Stimulated activated CD8-positive, alpha-beta memory T cell treated with anti-CD3 and anti-CD28 coated beads, Interleukin-4, amount 100 ng/mL, for 4 hours (primary cell): ENCODE measurements at regions not wholly inside any gene's neighbourhood (a gene's known extent, or its start where the extent isn't known, plus 50 kb on each side); places are given as distances from the start of the nearest gene placed in this dataset.
"Not testable (repeated sequence)": the region's sequence is repeated elsewhere in the genome, so short reads cannot be mapped to it uniquely, and the experiment has no call there.

Source experiments
- DNase-seq, 2 donors: peaks; one replicate each; pipeline ENCODE4 v3.0.0-alpha.2; 2020; ENCODE audit warnings: low read depth in 2 of 2, low spot score in 1 of 2

DNA sequence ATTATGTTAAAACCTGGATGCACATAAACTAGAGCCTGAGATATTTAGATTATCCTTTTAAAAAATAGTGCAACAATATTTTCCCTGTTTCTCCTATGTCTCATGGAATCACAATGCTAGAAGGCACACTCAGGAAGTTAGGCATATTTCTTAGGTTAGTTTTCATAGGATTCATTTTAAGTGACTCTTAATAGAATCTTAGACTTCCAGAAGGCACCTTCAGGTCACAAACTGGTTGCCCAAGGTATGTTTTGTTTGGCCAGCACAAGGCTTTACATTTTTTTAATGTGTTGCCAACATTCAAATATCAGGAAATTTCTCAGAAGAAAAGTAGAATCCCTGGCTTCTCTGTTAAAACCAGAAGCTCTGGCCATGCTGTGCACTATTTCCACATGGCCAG lies 129.3 kb downstream of the LNPK start:
- no peak for DNase-seq

DNA sequence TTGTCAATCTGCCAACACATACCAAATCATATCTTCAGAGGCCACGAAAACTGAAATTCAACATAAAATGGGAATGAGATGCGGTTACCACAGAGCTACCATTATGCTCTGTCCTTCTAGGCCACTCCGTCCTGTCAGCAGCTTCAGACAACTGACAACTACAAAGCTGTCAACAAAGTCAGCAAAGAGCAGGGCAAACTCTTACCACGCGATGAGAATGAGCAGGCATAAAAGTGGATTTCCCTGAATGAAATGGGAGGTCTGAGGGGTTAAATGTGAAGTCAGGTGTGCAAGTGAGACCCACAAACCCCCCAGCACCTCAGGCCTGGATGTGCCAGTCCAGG lies 130.1 kb downstream of the LNPK start:
- DNase-seq: no peak

- DNase-seq: no peak
These were observed 130.6 kb downstream of the LNPK start for GRCh38 chr2:175871331-175872004.

DNA sequence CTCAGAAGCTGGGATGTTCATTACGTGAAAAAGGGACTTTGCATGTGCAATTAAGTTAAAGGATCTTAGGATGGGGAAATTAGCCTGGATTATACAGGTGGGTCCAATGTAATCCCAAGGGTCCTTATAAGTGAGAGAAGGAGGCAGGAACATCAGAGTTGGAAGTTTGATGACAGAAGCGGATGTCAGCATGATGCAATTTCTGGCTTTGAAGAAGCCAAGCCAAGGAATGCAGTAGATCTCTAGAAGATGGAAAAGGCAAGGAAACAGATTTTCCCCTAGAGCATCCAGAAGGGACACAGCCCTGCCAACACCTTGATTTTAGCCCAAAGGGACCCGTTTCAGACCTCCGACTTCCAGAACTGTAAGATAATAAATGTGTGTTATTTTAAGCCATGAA lies 136.4 kb downstream of the LNPK start:
- no peak for DNase-seq

DNA sequence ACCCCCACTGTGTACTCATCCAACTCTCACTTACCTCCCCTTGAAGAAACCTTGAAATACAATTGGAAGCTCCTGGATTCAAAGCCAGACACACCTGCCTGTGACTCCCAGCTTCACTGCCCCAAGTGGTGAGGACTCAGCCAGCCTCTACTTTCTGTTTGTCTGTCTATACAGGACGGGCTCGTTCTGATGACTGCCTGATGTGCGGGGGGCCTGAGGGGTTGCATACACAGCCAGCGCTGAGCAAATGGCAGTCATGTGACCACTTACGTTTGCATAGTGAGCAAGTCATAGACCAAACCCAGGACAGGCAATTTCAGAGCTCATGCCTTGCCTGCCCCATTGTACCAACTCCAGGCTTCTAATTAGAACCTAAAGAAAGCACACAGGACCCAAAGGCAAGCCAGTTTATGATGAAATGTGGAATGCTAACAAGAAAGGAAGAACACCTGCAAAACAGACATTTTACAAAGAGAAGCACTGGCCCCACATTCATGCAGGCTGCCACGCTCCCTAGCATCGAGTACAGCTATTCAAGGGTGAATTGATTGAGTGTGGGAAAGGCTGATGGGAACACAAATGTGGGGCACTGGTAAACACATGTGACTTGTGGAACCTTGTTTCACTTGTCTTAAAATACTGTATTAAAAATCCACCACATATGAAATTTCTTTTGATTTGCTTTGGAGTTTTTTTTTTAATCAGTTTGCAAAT lies 137.8 kb downstream of the LNPK start:
- no peak for DNase-seq

GRCh38 chr2:175861958-175862357 lies 140.1 kb downstream of the LNPK start:
- DNase-seq: no peak

DNA sequence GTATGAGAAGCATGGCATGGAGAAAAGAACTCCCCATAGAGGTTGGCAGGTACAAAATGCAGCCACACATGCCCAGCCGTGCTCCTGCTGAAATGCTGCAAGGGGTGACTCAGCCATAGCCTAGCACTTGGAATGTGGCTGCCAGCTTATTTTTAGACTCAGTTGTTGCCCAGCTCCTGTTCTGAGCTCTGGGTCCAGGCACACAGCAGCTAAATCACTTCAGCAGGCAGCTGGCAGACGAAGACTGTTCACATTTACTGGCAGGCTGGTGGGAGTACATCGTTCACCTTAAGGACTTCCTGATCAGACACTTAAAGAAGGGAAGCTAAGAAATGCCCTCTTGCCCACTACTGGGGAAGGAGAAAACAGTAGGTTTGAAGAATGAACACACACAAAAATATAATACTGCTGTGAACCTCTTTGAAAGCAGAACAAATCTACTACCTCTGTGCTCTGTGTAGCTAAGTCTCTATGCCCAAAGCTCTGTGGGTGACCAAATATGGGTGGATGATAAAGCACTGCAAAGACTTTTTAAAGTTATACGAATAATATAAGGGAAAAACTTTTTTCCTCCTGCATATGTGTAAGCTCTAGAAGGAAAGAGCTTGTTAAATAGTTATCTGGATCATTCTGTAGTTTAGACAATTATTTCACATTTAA lies 146.1 kb downstream of the LNPK start:
- no peak for DNase-seq

DNA sequence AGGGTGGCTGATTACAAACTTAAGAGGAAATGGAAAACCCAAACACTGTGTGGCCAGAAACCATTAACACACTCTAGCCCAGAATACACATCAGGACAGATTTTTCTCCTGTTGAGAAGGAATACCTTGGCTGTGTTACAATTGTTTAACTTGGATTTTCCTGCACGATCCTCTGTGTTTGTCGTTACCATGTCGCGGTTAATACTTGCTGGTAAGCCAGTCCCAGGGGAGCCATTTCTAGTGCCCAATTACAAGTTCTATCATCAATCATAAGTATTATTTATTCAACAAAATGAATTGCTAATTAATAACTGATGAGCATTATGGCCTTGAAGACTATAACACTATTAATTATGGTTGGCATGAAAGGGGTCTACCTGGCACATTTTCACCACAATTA lies 146.8 kb downstream of the LNPK start:
- no peak for DNase-seq

- DNase-seq: no peak
These were observed 147.4 kb downstream of the LNPK start for GRCh38 chr2:175854665-175855064.

GRCh38 chr2:175854129-175854528 lies 147.9 kb downstream of the LNPK start:
- DNase-seq: no peak

- DNase-seq: no peak
These were observed 148.5 kb downstream of the LNPK start for GRCh38 chr2:175853616-175853890.

DNA sequence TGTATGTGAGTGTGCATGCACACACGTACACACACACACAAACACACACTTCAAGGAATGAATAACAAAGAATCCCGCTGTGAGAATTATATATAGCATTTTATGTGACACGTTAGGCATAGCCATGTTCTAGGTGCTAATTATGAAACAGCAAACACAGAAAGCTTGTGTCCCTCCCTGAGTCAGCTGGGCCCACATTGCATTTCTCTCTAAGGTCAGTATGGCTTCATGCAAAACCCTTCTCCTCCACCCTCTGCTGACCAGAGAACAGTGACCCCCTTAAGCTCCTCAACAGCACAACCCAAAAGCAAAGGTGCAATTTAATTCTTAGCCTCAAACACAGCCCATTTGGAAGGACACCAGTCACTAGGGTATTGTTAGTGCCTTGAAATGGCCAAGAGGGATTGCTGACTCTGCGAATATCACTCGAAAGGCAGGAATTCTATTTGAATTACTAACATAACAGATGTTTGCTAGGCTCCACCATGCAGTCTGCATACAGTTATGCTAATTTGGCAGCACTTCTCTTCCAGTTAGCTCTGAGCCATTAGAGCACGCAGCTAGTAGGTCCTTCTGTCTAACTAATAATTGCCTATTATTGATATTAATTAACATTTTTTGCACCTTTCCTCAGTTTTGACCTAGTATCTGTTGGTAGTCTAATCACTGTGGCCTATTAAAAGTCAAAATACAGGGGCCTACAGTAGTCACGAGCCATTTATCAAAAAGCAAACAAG lies 149.0 kb downstream of the LNPK start:
- DNase-seq: no peak

DNA sequence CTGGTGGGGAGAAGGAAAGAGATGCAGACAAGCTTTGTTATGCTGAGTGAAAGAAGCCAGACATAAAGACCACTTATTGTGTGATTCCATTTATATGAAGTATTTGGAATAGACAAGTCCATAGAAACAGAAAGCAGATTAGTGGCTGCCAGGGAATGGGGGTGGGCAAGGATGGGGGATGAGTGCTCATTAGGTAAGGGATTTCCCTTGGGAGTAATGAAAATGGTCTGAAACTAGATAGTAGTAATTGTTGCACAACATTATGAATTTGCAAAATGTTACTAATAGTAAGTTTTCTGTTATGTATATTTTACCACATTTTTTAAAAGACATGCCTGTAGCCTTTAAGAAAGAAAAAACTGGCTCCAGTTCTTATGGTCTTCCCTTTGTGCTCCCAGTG lies 154.9 kb downstream of the LNPK start:
- DNase-seq: no peak

DNA sequence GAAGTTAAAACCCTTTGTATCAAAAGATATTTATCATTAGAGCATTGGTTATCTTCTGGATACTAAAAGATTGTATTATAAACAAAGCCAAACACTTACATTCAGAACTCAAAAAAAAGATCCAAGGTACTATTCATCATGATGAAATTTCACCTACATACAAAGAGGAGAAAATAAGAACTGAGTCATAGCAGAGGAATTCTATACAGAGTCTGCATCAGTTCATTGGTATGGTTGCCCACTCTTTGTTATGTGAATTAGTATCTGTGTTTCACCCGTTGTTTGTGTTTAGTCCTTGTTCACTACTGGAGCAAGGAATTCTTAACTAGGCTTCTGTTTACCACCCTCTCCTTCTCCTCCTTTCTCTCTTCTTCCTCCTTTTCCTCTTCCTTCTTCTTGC lies 157.9 kb downstream of the LNPK start:
- no peak for DNase-seq

DNA sequence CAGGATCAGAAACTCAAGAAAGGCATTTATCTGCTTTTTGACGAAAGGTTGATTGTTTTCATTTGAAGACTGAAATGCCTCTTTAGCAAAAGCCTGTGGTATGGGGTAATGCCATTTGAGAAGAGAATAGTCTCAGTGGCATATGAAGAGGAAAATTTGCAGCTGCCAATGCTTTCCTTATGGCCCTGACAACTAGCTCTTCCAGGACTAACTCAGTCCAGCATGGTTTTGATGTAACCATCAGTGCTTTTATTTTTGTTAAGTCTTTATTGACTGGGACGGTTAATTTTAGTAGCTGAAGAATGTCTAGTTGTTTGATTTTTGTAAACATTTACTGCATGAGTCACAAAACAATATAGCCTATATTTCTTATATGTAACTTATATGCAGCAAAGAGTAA lies 158.4 kb downstream of the LNPK start:
- DNase-seq: no peak

- DNase-seq: no peak
These were observed 159.1 kb downstream of the LNPK start for GRCh38 chr2:175842996-175843395.

DNA sequence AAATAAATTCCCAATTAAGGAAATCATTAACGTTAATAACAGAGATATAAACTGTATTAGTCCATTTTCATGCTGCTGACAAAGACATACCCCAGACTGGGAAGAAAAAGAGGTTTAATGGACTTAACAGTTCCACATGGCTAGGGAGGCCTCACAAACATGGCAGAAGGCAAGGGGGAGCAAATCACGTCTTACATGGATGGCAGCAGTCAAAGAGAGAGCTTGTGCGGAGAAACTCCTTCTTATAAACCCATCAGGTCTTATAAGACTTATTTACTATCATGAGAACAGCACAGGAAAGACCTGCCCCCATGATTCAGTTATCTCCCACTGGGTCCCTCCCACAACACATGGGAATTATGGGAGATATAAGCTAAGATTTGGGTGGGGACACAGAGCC lies 161.3 kb downstream of the LNPK start:
- DNase-seq: not testable (repeated sequence)

DNA sequence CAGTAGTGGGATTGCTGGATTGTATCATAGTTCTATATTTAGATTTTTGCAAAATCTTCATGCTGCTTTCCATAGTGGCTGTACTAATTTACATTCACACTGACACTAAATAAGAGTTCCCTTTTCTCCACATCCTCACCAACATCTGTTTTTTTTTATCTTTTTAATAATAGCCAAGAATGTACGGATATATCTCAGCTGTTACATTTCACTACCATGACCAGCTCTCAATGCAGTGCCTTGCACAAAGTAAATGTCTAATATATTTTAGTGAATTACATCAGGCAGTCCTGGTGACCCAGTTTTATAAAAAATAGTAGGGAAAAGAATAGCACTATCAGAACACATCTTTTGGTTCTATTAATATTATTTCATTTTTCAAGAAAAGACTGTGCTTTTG lies 161.8 kb downstream of the LNPK start:
- DNase-seq: no peak

GRCh38 chr2:175838979-175839378 lies 163.1 kb downstream of the LNPK start:
- DNase-seq: no peak

DNA sequence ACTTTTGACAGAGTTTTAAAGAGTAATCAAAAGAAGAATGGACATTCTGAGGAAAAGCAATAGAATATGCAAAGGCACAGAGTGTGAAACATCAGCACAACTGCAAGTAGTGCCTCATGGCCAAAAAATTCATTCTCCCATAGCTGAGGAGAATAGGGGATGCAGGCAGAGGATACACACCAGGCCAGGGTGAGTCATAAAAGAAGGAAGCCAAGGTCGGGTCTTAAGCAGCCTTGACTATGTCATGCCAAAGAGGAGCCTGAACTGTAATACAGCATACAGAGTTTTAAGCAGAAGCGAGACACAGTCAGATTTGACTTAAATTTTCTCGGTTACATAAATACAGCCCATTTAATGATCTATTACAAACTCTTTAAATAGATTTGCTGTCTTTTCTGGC lies 165.0 kb downstream of the LNPK start:
- no peak for DNase-seq

- no peak for DNase-seq
These were observed 165.7 kb downstream of the LNPK start for GRCh38 chr2:175836361-175836760.

DNA sequence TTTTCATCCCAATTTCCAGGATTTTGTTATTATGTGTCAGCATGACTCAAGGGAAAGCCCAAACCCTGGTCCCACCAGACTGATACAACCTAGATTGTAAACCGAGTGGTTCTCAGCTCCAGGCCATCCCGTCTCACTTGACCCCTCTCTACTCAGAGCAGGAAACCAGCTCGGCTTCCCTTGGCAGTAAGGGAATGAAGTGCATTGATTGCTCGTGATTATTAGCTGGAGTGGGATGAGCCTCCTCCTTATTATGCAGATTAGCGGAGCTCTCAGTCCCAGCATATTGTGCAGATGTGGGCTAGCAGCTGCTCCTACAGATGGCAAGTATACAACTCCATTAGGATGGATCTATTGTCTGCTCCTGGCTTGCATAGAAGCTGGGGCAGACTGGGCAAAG lies 167.6 kb downstream of the LNPK start:
- DNase-seq: no peak
